Heart right ventricle (tissue), 16 donors: ENCODE measurements at regions not wholly inside any gene's neighbourhood (a gene's known extent, or its start where the extent isn't known, plus 50 kb on each side); places are given as distances from the start of the nearest gene placed in this dataset.

Experiments
- ATAC-seq, 8 donors: fragments of 200-7000 bp; cut with Tn5 transposase; one replicate each; pipeline ENCODE4 v1.9.1; 2020; ENCODE audit warnings: mild to moderate bottlenecking in 8 of 8, moderate library complexity in 8 of 8, moderate number of reproducible peaks in 1 of 8
- DNase-seq, 2 donors: peaks; one replicate each; pipeline ENCODE4 v3.0.0-alpha.2; 2020
- H3K27ac ChIP-seq, 10 donors: fragments of 200-600 bp; sonication (generic) in 2 of 10; one replicate each; pipeline versions ENCODE4 v1.5.0 to v1.8.0; 2020 to 2022; ENCODE audit warnings: mild to moderate bottlenecking in 3 of 10
- H3K27me3 ChIP-seq, 7 donors: fragments of 200-600 bp; one replicate each; pipeline ENCODE4 v1.8.0; 2021 to 2022; ENCODE audit warnings: mild to moderate bottlenecking in 2 of 7
- H3K36me3 ChIP-seq, 9 donors: fragments of 200-600 bp; sonication (generic) in 1 of 9; one replicate each; pipeline versions ENCODE4 v1.5.0 to v1.8.0; 2020 to 2022; ENCODE audit warnings: mild to moderate bottlenecking in 2 of 9
- H3K4me1 ChIP-seq, 9 donors: fragments of 200-600 bp; sonication (generic) in 1 of 9; one replicate each; pipeline versions ENCODE4 v1.5.0 to v1.8.0; 2020 to 2022; ENCODE audit warnings: mild to moderate bottlenecking in 4 of 9
- H3K4me3 ChIP-seq, 10 donors: fragments of 200-600 bp; sonication (generic) in 2 of 10; one replicate each; pipeline versions ENCODE4 v1.5.0 to v1.8.0; 2020 to 2022; ENCODE audit warnings: mild to moderate bottlenecking in 7 of 10, moderate library complexity in 2 of 10
- H3K9me3 ChIP-seq, 11 donors: fragments of 200-600 bp in 10 of 11; sonication (generic) in 2 of 11; one replicate each; pipeline versions ENCODE4 v1.5.0 to v1.8.0; 2013 to 2022; ENCODE audit warnings: mild to moderate bottlenecking in 2 of 11, control low read depth in 1 of 11, moderate library complexity in 1 of 11
- CTCF ChIP-seq, 9 donors: fragments of 200-600 bp; sonication (generic) in 2 of 9; IDR thresholded peaks; one replicate each; pipeline versions ENCODE4 v1.5.0 to v1.8.0; 2021 to 2022; ENCODE audit warnings: antibody characterized with exemption in 9 of 9, mild to moderate bottlenecking in 5 of 9, moderate library complexity in 1 of 9
- WGBS, 2 donors: extraction: QIAGEN DNeasy Blood & Tissue Kit; methylation state at CpG; one replicate each; pipeline ENCODE4 v1.1.7; 2013; ENCODE audit warnings: inconsistent platforms in 1 of 2; 5-methylcytosine and 5-hydroxymethylcytosine counted together
- intact Hi-C, 10 donors: fragments of 100-400 bp; cut with DNase I; formaldehyde crosslinking; loops; one replicate each; pipeline versions ENCODE4 v1.11.1 to v1.14.2; 2022
- donor health status: Arrhythmogenic right ventricular cardiomyopathy.
- donor health status: ischemic (EF 13 %, LVEDD 7.1; RV severe dilation, severe dysfunction).
- donor health status: healthy with polysubstance abuse.
- donor health status: DM: no; HTN: yes; CAD: no.
- donor health status: DM: no; HTN: no; CAD: no.
- donor health status: ischemic (EF 25% LVEDD 6.9; RV normal size, moderate dysfunction).
- donor health status: ischemic (EF 25% LVEDD 5.7; RV mildly dilated, moderate dysfunction).
- donor health status: healthy.
- donor health status: DM: yes; HTN: yes; CAD: no.
- donor health status: Ischemic cardiomyopathy.
- donor health status: ischemic (EF 35%, LVEDD 5.7; RV mildly dilated, moderate dysfunction).
- donor health status: nonischemic (EF 11% LVEDD 7.7; RV severe dilation, severe dysfunction).
- donor health status: DM: yes; HTN: yes; CAD: no.
- donor health status: PGD.
- donor health status: ischemic (EF 29% LVEDD 5.4; RV normal size, mild dysfunction).
- donor health status: nonischemic (EF 23%, LVEDD 6.1; RV moderate dilation, normal function).

GRCh38 chr12:63025116-63025515 is 90.2 kb upstream of the PPM1H start:
- intact Hi-C loops = no loop called here
- H3K4me1 ChIP-seq = no peaks in the 10 kb centered on the region
- DNase-seq (no peak), ATAC-seq (no peak)
- H3K36me3 ChIP-seq = no peaks in the 10 kb centered on the region
- no peak overlapping the region for H3K4me3 ChIP-seq
- no peak overlapping the region for H3K27ac ChIP-seq
- H3K9me3 ChIP-seq = peaks cover 0 to 4% (median 0%) of the 10 kb centered on the region in 11 donors
- no peaks in the 10 kb centered on the region for H3K27me3 ChIP-seq
- TF ChIP-seq CTCF (IDR thresholded peaks at IDR 0.05) = no peak

- no peaks in the 10 kb centered on the region for H3K4me1 ChIP-seq
- H3K27me3 ChIP-seq = no peaks in the 10 kb centered on the region
- no peak for TF ChIP-seq CTCF (IDR thresholded peaks at IDR 0.05)
- intact Hi-C loops = no loop called here
- H3K4me3 ChIP-seq = no peak overlapping the region
- no peak for ATAC-seq
- no peaks in the 10 kb centered on the region for H3K9me3 ChIP-seq
- H3K27ac ChIP-seq = no peak overlapping the region
- no peak for DNase-seq
- H3K36me3 ChIP-seq = no peaks in the 10 kb centered on the region
Observed at GRCh38 chr12:63023926-63024325, 89.0 kb upstream of the PPM1H start.

- 81 to 88% methylated on average over 6 of the region's 6 CpGs for WGBS, 2 donors
- DNase-seq = no peak
- intact Hi-C loops = no loop called here
- no peaks in the 10 kb centered on the region for H3K27me3 ChIP-seq
- TF ChIP-seq CTCF (IDR thresholded peaks at IDR 0.05) = no peak
- H3K4me1 ChIP-seq = no peaks in the 10 kb centered on the region
- H3K4me3 ChIP-seq = no peak overlapping the region
- no peaks in the 10 kb centered on the region for H3K9me3 ChIP-seq
- ATAC-seq = no peak
- H3K27ac ChIP-seq = no peak overlapping the region
- no peaks in the 10 kb centered on the region for H3K36me3 ChIP-seq
Observed at GRCh38 chr12:63021116-63021515, 86.2 kb upstream of the PPM1H start.

GRCh38 chr12:63020269-63020668 is 85.3 kb upstream of the PPM1H start:
- ATAC-seq = no peak
- H3K36me3 ChIP-seq = no peaks in the 10 kb centered on the region
- DNase-seq = no peak
- intact Hi-C loops = no loop called here
- no peak for TF ChIP-seq CTCF (IDR thresholded peaks at IDR 0.05)
- no peaks in the 10 kb centered on the region for H3K4me1 ChIP-seq
- H3K4me3 ChIP-seq = no peak overlapping the region
- no peaks in the 10 kb centered on the region for H3K9me3 ChIP-seq
- H3K27me3 ChIP-seq = no peaks in the 10 kb centered on the region
- H3K27ac ChIP-seq = no peak overlapping the region

GRCh38 chr12:63018273-63018672 is 83.3 kb upstream of the PPM1H start:
- no peaks in the 10 kb centered on the region for H3K27me3 ChIP-seq
- no peak overlapping the region for H3K27ac ChIP-seq
- TF ChIP-seq CTCF (IDR thresholded peaks at IDR 0.05) = no peak
- intact Hi-C loops = no loop called here
- 67 to 85% methylated on average over 4 of the region's 4 CpGs for WGBS, 2 donors
- ATAC-seq (no peak), DNase-seq (no peak)
- H3K36me3 ChIP-seq = no peaks in the 10 kb centered on the region
- no peaks in the 10 kb centered on the region for H3K9me3 ChIP-seq
- no peak overlapping the region for H3K4me3 ChIP-seq
- no peaks in the 10 kb centered on the region for H3K4me1 ChIP-seq
